NB4 (cell line): ENCODE measurements at regions not wholly inside any gene's neighbourhood (a gene's known extent, or its start where the extent isn't known, plus 50 kb on each side); places are given as distances from the start of the nearest gene placed in this dataset.

Experiments used
- DNase-seq: peaks from one replicate; pipeline ENCODE4 v3.0.0; 2010; ENCODE audit warnings: low read depth
- H3K4me3 ChIP-seq: one replicate; pipeline ENCODE4 v1.5.1; 2011; ENCODE audit warnings: mild to moderate bottlenecking, low read depth, low read length, moderate library complexity
- MYC ChIP-seq: IDR thresholded peaks from 2 replicates; pipeline ENCODE4 v1.6.1; 2011; ENCODE audit warnings: low read depth, low read length
- POLR2A ChIP-seq: IDR thresholded peaks from 2 replicates; pipeline ENCODE4 v1.6.1; 2011; ENCODE audit warnings: mild to moderate bottlenecking; ENCODE audit not compliant: insufficient read length; ENCODE audit errors: extremely low read depth
- TF ChIP-seq, protein P1 (sequence below): IDR thresholded peaks from one replicate; pipeline ENCODE4 v1.5.1; 2012; ENCODE audit warnings: low read depth, low read length
- TF ChIP-seq, protein P2 (sequence below): IDR thresholded peaks from 2 replicates; pipeline ENCODE4 v1.6.1; 2011; ENCODE audit warnings: low read depth, low read length

DNA sequence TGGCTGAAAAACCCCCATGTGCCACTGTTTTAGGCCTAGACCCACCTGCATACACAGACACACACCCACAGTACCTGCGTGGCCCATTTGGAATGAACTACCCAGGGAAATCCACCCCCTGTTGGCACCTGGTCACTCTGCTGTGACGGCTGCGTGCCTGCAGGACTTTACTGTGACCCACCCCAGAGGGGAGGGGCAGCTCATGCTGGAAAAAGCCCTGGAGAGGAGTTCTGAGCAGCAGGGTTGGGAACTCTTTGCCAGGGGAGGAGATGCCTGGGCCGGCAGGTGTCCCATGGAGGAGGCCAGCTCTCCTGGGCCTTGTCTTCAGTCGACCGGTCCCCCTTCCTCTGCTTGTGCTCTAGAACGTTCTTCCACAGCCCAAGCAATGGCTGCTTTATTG, 87.3 kb upstream of the CSF3R start:
- H3K4me3 ChIP-seq = no peak overlapping the region
- DNase-seq = no peak
- TF ChIP-seq POLR2A = no peak
- TF ChIP-seq, protein P1, sequence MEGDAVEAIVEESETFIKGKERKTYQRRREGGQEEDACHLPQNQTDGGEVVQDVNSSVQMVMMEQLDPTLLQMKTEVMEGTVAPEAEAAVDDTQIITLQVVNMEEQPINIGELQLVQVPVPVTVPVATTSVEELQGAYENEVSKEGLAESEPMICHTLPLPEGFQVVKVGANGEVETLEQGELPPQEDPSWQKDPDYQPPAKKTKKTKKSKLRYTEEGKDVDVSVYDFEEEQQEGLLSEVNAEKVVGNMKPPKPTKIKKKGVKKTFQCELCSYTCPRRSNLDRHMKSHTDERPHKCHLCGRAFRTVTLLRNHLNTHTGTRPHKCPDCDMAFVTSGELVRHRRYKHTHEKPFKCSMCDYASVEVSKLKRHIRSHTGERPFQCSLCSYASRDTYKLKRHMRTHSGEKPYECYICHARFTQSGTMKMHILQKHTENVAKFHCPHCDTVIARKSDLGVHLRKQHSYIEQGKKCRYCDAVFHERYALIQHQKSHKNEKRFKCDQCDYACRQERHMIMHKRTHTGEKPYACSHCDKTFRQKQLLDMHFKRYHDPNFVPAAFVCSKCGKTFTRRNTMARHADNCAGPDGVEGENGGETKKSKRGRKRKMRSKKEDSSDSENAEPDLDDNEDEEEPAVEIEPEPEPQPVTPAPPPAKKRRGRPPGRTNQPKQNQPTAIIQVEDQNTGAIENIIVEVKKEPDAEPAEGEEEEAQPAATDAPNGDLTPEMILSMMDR = no peak

DNA sequence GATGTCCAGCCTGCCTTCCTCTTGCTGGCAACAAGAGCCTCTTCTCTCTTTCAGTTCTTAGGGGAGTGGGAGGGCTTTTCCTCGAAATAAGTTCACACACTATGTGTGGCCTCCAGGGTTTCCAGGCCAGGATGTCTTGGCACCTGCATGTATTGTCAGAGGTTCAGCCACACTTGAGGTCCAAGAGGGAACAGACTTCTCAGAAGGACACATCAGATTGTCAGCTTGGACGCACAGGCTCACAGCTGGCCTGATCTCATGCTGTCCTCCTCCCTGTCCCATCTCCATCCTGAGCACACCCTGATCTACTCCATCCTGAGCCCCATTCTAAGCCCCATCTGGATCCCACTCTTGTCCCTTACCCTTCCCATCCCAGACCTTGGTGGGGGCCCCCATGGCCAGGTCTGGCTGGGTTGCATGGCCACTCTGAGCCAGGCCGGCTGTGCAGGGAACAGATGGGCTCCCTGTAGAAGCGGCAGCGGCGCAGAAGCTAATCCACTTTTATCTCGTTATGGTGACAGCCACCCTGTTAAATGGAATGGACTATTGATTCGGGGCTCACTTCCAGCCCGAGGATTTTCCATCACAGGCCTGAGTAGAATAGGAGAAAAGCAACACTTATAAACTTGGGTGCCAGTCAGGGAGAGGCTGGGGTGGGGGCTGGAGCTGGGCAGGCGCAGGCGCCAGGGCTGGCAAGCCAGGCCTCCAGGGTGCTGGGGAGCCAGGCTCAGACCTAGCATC, 85.1 kb upstream of the CSF3R start:
- H3K4me3 ChIP-seq = no peak overlapping the region
- DNase-seq = no peak
- TF ChIP-seq MYC (no peak), POLR2A (no peak)
- TF ChIP-seq, protein P2, sequence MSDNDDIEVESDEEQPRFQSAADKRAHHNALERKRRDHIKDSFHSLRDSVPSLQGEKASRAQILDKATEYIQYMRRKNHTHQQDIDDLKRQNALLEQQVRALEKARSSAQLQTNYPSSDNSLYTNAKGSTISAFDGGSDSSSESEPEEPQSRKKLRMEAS = no peak
- TF ChIP-seq, protein P1 = no peak

DNA sequence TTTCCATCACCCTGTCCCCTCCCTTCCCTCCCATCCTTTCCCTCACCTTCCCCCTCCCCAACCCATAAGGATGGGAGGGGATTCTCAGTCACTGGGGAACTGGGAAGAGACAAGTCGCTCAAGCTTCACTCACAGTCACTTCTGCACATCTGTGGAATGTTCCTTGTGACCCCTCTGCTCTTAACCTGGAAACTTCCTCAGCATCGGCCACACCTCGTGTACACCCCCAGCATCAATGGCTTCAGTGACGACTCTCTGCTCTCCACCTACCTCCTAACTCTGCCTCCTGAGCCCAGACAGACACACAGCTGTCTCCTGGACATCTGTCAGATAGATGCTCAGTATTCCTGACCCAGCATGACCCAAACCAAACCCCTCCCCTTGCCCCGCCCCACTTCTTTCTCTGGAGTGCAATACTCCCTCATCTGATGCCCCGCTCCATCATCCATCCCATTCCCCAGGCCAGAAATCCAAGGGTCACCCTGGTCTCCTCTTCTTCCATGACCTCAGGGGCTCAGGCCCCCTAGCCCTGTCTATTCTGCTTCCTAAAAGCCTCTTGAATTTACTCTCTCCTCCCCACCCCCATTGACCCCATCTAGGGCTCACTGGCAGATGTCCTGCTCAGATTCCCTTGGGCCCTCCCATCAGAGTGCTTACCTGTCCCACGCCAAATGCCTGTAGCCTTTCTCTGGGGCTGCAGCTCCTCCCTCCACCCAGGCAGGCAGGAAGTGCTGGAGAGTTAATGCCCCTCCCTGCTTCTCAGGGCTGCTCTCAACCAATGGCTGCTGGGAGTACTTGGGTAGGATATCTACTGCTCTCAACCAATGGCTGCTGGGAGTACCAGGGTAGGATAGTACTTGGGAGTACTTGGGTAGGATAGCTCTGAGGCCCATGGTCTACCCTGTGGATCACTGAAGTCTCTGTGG, 83.1 kb upstream of the CSF3R start:
- no peak overlapping the region for H3K4me3 ChIP-seq
- no peak for DNase-seq
- TF ChIP-seq, protein P1 = no peak
- TF ChIP-seq MYC = no peak
- TF ChIP-seq, protein P2 = no peak
- no peak for TF ChIP-seq POLR2A

DNA sequence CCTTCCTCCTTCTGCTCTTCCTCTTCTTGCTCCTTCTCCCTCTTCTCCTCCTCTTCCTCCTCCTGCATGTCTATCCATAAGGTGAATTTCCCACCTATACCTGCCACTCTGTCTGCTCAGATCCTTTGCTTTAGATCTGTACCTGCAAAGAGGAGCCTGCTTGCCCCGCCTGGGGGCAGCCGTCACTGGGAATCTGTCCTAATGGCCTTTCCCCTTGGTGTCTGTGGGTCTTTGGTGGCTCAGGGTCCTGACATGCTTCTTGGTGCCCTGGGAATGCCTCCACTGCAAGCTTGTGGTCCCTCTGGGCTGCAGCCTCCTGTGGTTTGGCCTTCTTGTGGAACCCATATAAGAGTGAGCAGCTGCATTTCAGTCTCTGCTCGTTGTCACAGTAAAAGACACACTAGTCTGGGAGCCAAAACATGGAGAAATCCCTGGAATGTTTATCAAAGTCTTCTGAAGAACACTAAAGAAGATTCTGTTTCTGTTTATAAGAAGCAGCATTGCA, 79.5 kb upstream of the CSF3R start:
- TF ChIP-seq POLR2A = no peak
- TF ChIP-seq, protein P1 = no peak
- no peak for TF ChIP-seq MYC
- TF ChIP-seq, protein P2 = no peak
- no peak overlapping the region for H3K4me3 ChIP-seq
- DNase-seq = no peak

DNA sequence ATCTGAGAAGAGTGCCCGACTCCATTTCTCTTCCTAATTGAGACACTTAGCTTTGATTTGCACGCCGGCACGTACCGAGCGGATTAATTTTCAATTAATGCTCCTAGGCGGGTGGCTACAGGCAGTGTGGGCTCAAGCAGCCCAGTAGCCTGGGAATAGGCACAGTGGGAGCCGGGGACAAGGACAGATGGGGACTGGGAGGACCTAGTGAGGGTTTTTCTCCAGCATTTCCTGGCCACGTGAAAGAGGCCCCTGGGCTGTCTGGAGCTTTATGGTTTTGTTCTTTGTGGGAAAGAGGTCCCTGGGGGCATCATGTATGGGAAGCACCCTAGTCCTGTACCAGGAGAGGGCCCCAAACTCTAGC, 78.6 kb upstream of the CSF3R start:
- H3K4me3 ChIP-seq = no peak overlapping the region
- TF ChIP-seq, protein P1 = no peak
- TF ChIP-seq, protein P2 = no peak
- TF ChIP-seq MYC = no peak
- no peak for TF ChIP-seq POLR2A
- no peak for DNase-seq
